ENCODE measurements at regions not wholly inside any gene's neighbourhood (a gene's known extent, or its start where the extent isn't known, plus 50 kb on each side); places are given as distances from the start of the nearest gene placed in this dataset.
"Not testable (repeated sequence)": the region's sequence is repeated elsewhere in the genome, so short reads cannot be mapped to it uniquely, and the experiment has no call there.

DNA sequence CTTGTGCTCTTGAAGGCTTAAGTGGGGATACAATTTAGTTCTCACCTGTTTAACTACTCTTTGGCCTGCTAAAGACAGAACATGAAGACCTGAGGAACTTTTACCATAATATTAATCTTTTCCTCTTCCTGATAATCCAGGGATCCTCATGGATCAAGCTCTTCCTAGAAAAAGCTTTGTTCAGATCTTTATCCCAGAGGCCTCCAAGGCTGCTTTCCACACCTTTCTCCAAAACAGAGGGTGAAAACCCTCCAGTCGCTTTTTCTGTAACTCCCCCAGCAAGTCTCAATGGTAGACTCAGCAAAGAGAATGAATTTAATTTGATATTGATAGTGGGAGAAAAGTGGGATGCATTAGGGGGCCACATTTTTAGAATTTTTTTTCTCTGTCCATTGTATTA is 203.6 kb downstream of the CGGBP1 start:
- no peaks in the 10 kb centered on the region for H3K27me3 Mint-ChIP-seq (ENCODE audit: low read depth)
- H3K4me1 Mint-ChIP-seq (ENCODE audit: low read depth) = no peaks in the 10 kb centered on the region
- ATAC-seq (replicated peaks in 1 of 2) (no peak), DNase-seq (no peak)
- no peaks in the 10 kb centered on the region for H3K36me3 Mint-ChIP-seq (ENCODE audit: insufficient read depth in 2 of 2)
- H3K27ac Mint-ChIP-seq = no peak overlapping the region
- no peaks in the 10 kb centered on the region for H3K9me3 Mint-ChIP-seq
- H3K4me3 Mint-ChIP-seq = no peak overlapping the region

DNA sequence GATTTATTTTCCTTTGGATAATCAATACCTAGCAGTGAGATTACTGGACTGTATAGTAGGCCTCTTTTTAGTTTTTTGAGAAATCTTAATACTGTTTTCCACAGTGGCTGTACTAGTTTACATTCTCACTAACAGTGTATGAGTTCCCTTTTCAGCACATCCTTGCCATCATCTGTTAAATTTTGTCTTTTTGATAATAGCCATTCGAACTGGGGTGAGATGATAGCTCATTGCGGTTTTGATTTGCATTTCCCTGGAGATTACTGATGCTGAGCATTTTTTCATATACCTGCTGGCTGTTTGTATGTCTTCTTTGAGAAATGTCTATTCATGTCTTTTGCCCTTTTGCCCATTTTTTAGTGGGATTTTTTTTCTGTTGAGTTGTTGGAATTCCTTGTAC is 210.8 kb downstream of the CGGBP1 start:
- H3K36me3 Mint-ChIP-seq (ENCODE audit: insufficient read depth in 2 of 2) = no peaks in the 10 kb centered on the region
- H3K4me3 Mint-ChIP-seq = no peak overlapping the region
- ATAC-seq (replicated peaks in 1 of 2) = no peak
- H3K4me1 Mint-ChIP-seq (ENCODE audit: low read depth) = no peaks in the 10 kb centered on the region
- H3K27ac Mint-ChIP-seq = no peak overlapping the region
- no peaks in the 10 kb centered on the region for H3K27me3 Mint-ChIP-seq (ENCODE audit: low read depth)
- H3K9me3 Mint-ChIP-seq = no peaks in the 10 kb centered on the region
- DNase-seq = no peak

DNA sequence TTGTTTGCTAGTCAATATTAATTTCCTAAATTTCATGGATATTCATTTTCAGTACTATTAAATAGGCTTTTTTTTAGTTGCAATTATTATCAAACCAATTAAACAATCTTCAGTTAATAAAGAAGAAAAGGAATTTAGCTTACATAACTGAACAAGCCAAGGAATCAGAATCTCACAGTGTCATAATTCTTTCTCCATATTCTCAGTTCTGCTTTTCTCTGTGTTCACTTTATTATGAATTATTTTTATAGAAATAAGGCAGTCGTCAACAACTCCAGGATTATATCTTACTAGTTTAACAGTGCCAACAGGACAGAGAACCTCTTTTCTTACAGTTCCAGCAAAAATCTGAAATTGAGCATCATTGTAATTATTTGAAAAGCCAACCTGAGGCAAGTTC is 221.7 kb downstream of the CGGBP1 start:
- peaks cover 0 to 2% of the 10 kb centered on the region in 2 donors for H3K9me3 Mint-ChIP-seq
- H3K4me3 Mint-ChIP-seq = no peak overlapping the region
- no peak for DNase-seq
- no peaks in the 10 kb centered on the region for H3K4me1 Mint-ChIP-seq (ENCODE audit: low read depth)
- no peak for ATAC-seq (replicated peaks in 1 of 2)
- H3K27ac Mint-ChIP-seq = no peak overlapping the region
- no peaks in the 10 kb centered on the region for H3K36me3 Mint-ChIP-seq (ENCODE audit: insufficient read depth in 2 of 2)
- H3K27me3 Mint-ChIP-seq (ENCODE audit: low read depth) = no peaks in the 10 kb centered on the region

DNA sequence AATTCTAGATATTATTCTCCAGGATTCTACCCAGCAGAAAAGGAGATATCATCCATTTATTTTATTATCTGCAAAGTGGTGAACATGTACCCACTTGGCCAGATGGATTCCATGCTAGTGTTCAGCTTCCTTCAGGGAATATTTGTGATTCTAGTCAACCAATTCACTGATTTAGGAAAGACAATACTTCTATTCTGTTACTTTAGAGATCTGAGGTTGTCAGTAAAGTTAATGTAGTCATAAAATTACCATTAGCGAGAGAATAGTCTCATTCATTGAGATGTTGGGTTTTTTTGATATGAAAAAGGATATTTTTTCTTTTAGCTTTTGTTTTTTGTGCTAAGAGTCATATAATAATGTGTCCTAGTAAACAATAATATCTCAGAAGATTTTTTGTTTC is 222.8 kb downstream of the CGGBP1 start:
- no peaks in the 10 kb centered on the region for H3K4me1 Mint-ChIP-seq (ENCODE audit: low read depth)
- no peak overlapping the region for H3K27ac Mint-ChIP-seq
- H3K27me3 Mint-ChIP-seq (ENCODE audit: low read depth) = no peaks in the 10 kb centered on the region
- DNase-seq (no peak), ATAC-seq (replicated peaks in 1 of 2) (no peak)
- no peak overlapping the region for H3K4me3 Mint-ChIP-seq
- H3K9me3 Mint-ChIP-seq = peaks cover 0 to 2% of the 10 kb centered on the region in 2 donors
- no peaks in the 10 kb centered on the region for H3K36me3 Mint-ChIP-seq (ENCODE audit: insufficient read depth in 2 of 2)

DNA sequence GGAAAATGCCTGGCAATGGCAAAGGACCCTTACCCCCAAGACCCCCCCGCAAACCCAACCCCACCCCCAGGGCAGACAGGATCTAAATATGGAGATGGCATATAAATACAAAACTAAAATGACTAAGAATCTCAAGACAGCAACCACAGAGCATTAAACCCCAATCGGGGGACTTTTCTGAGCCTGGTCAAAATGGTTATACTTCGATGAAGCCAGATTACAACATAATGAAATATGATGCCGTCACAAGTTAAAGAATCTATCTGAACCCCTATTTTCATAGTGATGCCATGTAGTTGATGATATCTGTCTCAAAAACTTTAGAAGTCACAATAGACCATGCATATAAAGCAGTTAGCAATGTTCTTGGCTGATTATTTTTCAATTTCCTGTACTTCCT is 223.6 kb downstream of the CGGBP1 start:
- Mint-ChIP-seq H3K36me3 (ENCODE audit: insufficient read depth in 2 of 2) (no peaks in the 10 kb centered on the region), H3K9me3 (peaks cover 0 to 2% of the 10 kb centered on the region in 2 donors), H3K4me1 (ENCODE audit: low read depth) (no peaks in the 10 kb centered on the region), H3K27ac (no peak overlapping the region), H3K27me3 (ENCODE audit: low read depth) (no peaks in the 10 kb centered on the region), H3K4me3 (no peak overlapping the region)
- ATAC-seq (replicated peaks in 1 of 2) (no peak), DNase-seq (no peak)

DNA sequence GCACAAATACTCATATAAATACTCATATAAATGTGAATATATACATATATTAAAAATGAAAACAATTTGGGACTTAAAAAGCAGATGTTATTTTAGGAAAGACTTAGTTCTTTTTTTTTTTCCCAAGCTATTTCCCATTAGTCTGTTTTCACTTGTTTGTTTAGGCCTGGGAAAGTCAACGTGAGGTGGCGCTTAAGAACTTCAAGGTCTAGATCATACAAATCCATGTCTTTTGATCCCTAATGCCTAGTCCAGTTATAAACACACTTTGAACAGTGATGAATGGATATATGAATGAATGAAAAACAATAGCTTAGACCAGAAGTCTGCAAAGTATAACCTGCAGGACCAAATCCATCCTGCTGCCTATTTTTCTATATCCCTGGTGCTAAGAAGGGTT is 224.5 kb downstream of the CGGBP1 start:
- H3K27ac Mint-ChIP-seq = no peak overlapping the region
- no peaks in the 10 kb centered on the region for H3K9me3 Mint-ChIP-seq

DNA sequence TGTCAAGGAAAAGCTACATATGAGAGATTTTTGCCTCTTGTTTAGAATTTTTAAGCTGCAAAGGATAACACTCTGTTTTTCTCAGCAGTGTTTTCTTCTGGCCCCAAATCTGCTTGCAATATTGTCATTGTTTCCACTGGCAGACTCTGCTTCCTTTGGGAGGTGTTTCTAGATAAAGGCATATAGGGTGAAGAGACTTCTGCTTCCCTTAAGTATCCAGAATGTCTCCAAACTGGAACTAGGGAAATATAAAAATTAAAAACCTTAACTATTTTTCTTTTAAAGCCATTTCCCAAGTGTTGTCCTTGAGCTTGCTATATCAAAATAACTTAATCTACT is 225.8 kb downstream of the CGGBP1 start:
- H3K4me1 Mint-ChIP-seq (ENCODE audit: low read depth) = no peaks in the 10 kb centered on the region
- no peak overlapping the region for H3K4me3 Mint-ChIP-seq
- no peaks in the 10 kb centered on the region for H3K36me3 Mint-ChIP-seq (ENCODE audit: insufficient read depth in 2 of 2)
- no peak overlapping the region for H3K27ac Mint-ChIP-seq
- DNase-seq = no peak
- no peaks in the 10 kb centered on the region for H3K9me3 Mint-ChIP-seq
- no peaks in the 10 kb centered on the region for H3K27me3 Mint-ChIP-seq (ENCODE audit: low read depth)
- no peak for ATAC-seq (replicated peaks in 1 of 2)

More for the DNA sequence above, 224.5 kb downstream of the CGGBP1 start:
- Mint-ChIP-seq H3K4me1 (ENCODE audit: low read depth) (no peaks in the 10 kb centered on the region), H3K4me3 (no peak overlapping the region), H3K36me3 (ENCODE audit: insufficient read depth in 2 of 2) (no peaks in the 10 kb centered on the region), H3K27me3 (ENCODE audit: low read depth) (no peaks in the 10 kb centered on the region)
- ATAC-seq (replicated peaks in 1 of 2) (no peak), DNase-seq (no peak)

DNA sequence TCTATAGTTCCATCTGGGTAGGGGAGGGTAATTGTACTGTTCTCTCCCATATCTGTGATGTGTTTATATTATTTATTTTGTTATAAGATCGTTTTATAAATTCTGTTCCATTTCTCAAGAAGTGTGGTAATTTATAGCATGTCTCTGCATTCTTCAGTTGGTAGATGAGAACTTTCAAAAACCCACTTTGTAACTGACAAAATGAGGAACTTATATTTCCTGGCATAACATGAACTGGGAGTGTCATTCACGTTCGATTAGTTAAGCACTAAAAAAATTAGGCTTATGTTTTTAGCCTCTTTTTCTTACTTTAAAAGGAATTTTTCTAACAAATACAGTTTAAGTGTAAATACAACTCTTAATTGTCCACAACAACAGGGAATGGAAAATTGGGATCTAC is 230.8 kb downstream of the CGGBP1 start:
- no peak overlapping the region for H3K27ac Mint-ChIP-seq
- H3K36me3 Mint-ChIP-seq (ENCODE audit: insufficient read depth in 2 of 2) = no peaks in the 10 kb centered on the region
- ATAC-seq (replicated peaks in 1 of 2) = no peak
- no peaks in the 10 kb centered on the region for H3K27me3 Mint-ChIP-seq (ENCODE audit: low read depth)
- H3K4me3 Mint-ChIP-seq = no peak overlapping the region
- no peaks in the 10 kb centered on the region for H3K4me1 Mint-ChIP-seq (ENCODE audit: low read depth)
- no peaks in the 10 kb centered on the region for H3K9me3 Mint-ChIP-seq
- no peak for DNase-seq

DNA sequence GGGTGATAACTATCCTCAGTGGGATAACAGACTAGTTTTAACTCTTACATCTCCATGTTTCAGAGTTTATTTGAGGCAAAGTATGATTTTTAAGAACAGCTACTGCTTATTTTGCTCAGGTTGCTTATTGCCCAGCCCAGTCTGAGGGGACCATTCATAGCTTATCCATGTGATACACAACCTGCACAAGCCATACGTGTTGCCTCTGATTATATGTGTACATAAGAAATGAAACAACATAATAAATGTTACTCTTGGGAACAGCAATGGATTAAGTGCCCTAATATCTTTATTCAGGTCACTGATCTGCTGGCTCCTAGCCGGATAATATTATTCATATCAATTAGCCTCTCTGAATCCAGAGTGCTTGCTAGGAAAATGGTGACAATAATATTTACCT is 236.2 kb downstream of the CGGBP1 start:
- Mint-ChIP-seq H3K27me3 (ENCODE audit: low read depth) (no peaks in the 10 kb centered on the region), H3K4me1 (ENCODE audit: low read depth) (no peaks in the 10 kb centered on the region), H3K9me3 (no peaks in the 10 kb centered on the region), H3K36me3 (ENCODE audit: insufficient read depth in 2 of 2) (no peaks in the 10 kb centered on the region), H3K4me3 (no peak overlapping the region), H3K27ac (no peak overlapping the region)
- ATAC-seq (replicated peaks in 1 of 2) (no peak), DNase-seq (no peak)

DNA sequence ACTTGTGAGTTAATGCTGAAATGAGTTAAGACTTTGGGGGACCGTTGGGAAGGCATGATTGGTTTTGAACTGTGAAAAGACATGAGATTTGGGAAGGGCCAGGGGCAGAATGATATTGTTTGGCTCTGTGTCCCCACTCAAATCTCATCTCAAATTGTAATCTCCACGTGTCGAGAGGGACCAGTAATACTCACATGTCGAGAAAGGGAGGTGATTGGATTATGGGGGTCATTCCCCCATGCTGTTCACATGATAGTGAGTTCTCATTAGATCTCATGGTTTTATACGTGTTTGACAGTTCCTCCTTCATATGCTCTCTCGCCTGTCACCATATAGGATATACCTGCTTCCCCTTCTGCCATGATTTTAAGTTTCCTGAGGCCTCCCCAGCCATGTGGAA is 245.3 kb downstream of the CGGBP1 start:
- not testable (repeated sequence) for H3K36me3 Mint-ChIP-seq (ENCODE audit: insufficient read depth in 2 of 2); DNase-seq; H3K9me3 Mint-ChIP-seq; H3K27me3 Mint-ChIP-seq (ENCODE audit: low read depth); H3K4me1 Mint-ChIP-seq (ENCODE audit: low read depth); H3K4me3 Mint-ChIP-seq; H3K27ac Mint-ChIP-seq; ATAC-seq (replicated peaks in 1 of 2)

DNA sequence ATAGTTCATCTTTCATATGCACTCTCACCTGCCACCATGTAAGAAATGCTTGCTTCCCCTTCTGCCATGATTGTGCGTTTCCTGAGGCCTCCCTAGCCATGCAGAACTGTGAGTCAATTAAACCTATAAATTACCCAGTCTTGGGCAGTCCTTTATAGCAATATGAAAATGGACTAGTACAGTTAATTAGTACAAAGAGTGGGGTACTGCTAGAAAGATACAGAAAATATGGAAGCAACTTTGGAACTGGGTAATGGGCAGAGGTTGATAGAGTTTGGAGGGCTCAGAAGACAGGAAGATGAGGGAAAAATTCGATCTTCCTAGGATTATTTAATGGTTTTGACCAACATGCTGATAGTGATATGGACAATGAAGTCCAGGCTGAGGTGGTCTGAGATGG is 246.9 kb downstream of the CGGBP1 start:
- Mint-ChIP-seq H3K27ac (no peak overlapping the region), H3K4me3 (no peak overlapping the region), H3K9me3 (peaks cover 0 to 2% of the 10 kb centered on the region in 2 donors), H3K36me3 (ENCODE audit: insufficient read depth in 2 of 2) (peaks cover 3 to 6% of the 10 kb centered on the region in 2 donors), H3K4me1 (ENCODE audit: low read depth) (no peaks in the 10 kb centered on the region), H3K27me3 (ENCODE audit: low read depth) (no peaks in the 10 kb centered on the region)
- ATAC-seq (replicated peaks in 1 of 2) (no peak), DNase-seq (no peak)

DNA sequence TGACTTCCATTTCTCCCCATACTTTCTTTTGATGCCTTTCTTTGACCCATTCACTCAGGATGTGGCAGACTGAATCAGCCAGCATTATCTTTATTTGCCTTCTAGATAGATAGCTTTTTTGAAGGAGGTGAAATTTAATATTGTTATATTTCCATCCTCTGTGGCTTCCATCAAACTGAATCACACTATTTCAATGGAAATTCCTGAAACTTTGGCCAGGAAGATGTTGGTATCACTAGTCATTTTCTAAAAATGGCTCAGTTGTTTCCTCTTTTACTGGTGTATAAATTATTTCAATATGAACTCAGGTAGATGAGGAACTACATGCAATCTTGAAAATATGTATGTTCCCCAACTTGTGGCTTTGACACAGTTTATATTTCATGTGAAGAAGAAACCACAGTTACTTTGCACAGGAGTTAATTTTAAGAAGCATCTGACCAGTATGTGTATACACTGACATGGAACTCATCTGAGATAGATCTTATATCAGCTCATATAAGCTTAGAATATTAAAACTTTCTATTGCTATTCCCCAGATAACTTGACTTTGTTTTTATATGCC is 248.3 kb downstream of the CGGBP1 start:
- no peak overlapping the region for H3K27ac Mint-ChIP-seq
- H3K9me3 Mint-ChIP-seq = peaks cover 0 to 2% of the 10 kb centered on the region in 2 donors
- H3K27me3 Mint-ChIP-seq (ENCODE audit: low read depth) = no peaks in the 10 kb centered on the region
- ATAC-seq (replicated peaks in 1 of 2) (no peak), DNase-seq (no peak)
- H3K4me3 Mint-ChIP-seq = no peak overlapping the region
- H3K4me1 Mint-ChIP-seq (ENCODE audit: low read depth) = no peaks in the 10 kb centered on the region
- H3K36me3 Mint-ChIP-seq (ENCODE audit: insufficient read depth in 2 of 2) = peaks cover 3 to 6% of the 10 kb centered on the region in 2 donors

DNA sequence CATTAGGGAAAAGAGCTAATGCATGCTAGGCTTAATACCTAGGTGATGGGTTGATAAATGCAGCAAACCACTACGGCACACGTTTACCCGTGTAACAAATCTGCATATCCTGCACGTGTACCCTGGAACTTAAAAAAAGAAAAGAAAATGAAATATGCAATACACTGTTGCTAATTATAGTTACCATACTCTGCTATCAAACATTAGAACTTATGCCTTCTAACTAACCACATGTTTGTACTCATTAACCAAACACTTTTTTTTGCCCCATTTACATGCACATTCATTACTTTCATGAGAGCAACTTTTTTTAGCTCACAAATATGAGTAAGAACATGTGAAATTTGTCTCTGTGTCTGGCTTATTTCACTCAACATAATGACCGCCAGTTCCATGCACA is 253.1 kb downstream of the CGGBP1 start:
- H3K27ac Mint-ChIP-seq = no peak overlapping the region
- no peaks in the 10 kb centered on the region for H3K4me1 Mint-ChIP-seq (ENCODE audit: low read depth)
- no peak overlapping the region for H3K4me3 Mint-ChIP-seq
- H3K36me3 Mint-ChIP-seq (ENCODE audit: insufficient read depth in 2 of 2) = no peaks in the 10 kb centered on the region
- H3K9me3 Mint-ChIP-seq = no peaks in the 10 kb centered on the region
- no peak for ATAC-seq (replicated peaks in 1 of 2)
- H3K27me3 Mint-ChIP-seq (ENCODE audit: low read depth) = peaks cover 5% of the 10 kb centered on the region
- no peak for DNase-seq

DNA sequence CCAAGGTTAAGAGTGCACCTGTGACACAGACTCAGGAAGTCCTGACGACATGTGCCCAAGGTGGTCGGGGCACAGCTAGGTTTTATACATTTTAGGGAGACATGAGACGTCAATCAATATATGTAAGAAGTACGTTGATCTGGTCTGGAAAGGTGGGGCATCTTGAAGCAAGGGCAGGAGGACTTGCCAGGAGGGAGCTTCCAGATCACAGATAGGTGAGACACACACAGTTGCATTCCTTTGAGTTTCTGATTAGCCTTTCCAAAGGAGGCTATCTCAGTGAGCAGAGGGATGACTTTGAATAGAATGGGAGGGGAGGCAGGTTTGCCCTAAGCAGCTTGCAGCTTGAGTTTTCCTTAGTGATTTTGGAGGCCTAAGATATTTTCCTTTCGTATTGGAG is 257.4 kb downstream of the CGGBP1 start:
- ATAC-seq (replicated peaks in 1 of 2) = no peak
- Mint-ChIP-seq H3K4me1 (ENCODE audit: low read depth) (peaks cover 5% of the 10 kb centered on the region), H3K27ac (no peak overlapping the region), H3K9me3 (no peaks in the 10 kb centered on the region), H3K36me3 (ENCODE audit: insufficient read depth in 2 of 2) (no peaks in the 10 kb centered on the region), H3K27me3 (ENCODE audit: low read depth) (peaks cover 39% of the 10 kb centered on the region), H3K4me3 (no peak overlapping the region)
- DNase-seq = no peak
